Activated CD4-positive, alpha-beta T cell treated with anti-CD3 and anti-CD28 coated beads for 48 hours (primary cell): ENCODE measurements at regions not wholly inside any gene's neighbourhood (a gene's known extent, or its start where the extent isn't known, plus 50 kb on each side); places are given as distances from the start of the nearest gene placed in this dataset.

Experiments used
- DNase-seq: peaks from one replicate; pipeline ENCODE4 v3.0.0-alpha.2; 2020

DNA sequence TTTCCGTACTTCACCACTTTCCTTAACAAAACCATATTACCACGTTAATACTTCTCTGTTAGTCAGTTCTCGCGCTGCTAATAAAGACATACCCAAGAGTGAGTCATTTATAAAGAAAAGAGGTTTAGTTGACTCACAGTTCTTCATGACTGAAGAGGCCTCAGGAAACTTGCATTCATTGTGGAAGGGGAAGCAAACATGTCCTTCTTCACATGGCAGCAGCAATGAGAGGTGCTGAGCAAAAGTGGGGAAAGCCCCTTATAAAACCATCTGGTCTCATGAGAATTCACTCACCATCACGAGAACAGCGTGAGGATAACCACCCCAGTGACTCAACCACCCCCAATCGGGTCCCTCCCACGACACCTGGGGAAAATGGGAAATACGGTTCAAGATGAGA, 289.8 kb upstream of the CLNK start:
- no peak for DNase-seq

DNA sequence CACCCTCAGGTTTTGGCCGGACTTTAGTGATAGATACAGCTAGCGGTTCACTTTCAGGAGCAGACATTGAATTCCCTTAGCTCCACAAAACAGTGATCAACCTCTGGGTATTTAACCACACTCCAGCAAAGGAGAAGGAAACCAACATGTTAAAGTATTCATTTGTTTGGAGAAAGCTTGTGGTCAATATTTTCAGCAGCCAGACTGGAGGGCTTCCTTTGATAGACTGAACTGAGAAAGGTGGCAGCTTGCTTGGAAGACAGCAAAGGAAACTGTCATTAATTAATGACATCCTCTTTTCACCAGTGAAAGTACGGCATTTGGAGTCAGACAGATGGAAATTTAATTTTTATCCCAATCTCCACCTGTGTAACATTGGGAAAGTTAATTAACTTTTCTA, 289.1 kb upstream of the CLNK start:
- no peak for DNase-seq

DNA sequence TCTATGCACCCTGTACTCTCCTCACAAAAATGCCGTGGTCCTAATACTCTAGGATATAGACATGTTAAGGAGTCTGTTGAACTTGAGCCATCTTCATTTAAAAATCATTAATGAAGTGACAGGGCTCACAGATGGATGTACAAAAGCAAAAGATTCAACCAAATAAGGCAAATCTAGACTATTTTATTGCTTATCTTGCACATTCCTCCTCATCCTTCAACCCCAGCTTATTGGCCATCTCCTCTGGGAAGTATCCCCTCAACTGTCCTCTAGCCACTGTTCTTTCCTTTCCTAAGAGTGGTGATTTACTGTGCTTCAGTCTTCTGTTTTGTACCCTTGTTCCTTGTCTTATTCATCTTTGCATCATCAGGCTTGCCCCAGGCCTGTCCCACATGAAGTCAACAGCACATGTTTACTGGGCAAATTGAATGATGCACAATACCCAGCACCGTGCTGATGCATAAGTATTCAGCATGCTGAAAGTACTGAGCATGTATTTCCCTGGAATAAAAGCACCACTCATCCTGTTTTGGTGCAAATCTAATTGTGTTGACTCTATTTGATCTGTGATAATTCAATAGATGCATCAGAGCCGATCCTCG, 287.3 kb upstream of the CLNK start:
- DNase-seq = no peak

DNA sequence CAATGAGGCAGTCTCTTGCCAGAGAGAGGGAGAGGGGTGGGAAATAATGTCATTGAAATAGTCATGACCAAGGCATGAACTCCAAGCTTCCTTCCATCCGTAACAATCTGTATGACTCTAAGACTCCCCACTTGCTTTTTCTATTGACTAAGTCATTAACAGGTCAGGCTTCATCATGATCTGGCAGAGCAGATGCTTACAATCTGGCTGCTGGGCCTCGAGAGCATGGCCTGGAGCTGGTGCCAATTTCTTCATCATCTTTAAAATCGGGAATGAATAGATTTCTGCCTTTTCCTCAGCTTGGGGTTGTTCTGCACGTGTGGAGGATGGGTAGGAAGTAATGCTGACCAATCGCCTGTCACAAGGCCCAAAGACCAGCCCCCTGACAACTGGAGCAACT, 280.6 kb upstream of the CLNK start:
- no peak for DNase-seq

DNA sequence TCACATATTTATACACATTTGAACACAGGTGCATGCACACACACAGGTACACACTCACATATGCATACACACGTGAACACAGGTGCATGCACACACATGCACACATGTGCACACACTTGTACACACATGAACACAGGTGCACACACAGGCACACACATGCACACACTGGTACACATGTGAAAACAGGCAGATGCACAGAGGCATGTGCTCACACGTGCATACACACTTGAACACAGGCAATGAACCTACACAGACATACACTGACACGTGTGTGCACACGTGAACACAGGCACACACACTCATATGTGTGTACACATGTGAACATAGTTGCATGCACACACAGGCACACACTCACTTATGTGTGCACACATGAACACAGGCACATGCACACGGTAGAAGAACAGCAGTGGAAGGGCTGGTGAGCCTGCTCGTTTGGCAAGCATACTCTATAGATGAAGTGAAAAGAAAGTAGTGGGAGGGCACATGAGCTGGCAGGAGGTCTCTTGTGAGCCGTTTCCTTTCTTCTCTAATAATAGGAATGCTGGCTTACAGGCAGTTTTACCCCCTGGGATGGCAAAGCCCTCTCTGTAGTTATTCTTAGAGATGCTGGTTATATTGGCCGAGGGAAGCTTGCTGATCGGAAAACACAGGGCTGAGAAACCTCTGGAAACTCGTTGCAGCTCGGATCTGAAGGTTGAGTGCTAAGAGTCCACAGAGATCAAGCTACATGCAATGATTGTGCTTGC, 279.6 kb upstream of the CLNK start:
- no peak for DNase-seq

DNA sequence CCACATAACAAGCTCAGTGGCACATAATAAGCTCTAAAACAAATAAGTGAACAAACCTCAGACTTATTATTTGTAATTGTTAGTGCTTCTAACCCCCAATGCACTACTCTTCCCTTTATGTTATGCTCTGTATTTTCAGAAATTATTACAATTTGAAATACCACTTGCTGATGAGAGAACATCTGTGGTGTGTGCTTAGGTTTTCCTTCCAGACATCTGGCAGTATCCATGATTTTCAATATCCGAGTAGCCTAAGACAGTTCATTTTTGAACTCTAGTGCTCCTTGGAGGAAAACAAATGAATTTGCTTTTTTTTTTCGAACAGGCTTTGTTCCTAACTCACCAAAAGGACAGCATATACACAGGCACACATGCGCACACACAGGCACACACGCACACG, 278.7 kb upstream of the CLNK start:
- DNase-seq = no peak

DNA sequence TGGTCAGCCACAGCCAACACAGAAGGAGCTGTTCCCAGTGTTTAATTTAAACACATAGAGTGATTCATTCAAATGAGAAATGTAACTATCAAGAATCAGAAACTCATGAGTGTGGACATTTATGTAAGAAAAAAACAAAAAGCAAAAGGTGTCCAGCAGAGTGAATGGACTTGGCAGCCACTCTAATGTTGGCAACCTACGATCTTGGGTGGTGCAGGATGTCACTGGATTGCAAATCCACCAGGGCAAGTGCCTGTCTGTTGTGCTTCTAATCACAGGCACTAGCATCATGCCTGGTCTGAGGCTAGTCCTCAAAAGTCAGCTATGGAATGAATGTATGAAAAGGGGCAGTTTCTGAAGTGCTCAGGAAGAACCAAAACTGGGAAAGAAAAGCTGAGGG, 277.7 kb upstream of the CLNK start:
- no peak for DNase-seq

DNA sequence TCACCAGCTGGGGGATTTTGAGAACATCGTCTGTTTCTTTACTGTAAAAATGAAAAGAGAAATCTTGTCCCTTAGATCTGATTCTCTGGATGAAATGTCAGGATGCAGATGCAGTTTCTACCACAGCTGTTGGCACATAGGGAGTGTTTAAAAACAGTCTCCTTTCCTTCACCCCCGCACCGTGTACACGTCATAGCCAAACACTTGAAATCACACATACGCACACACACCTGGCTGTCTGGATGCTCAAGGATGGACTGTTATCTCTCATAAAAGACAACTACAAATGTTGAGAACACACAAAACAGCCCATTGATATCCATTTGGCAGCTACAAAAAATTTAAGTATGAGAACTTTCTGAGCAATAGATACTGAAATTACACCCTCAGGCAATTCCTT, 275.8 kb upstream of the CLNK start:
- DNase-seq = no peak

DNA sequence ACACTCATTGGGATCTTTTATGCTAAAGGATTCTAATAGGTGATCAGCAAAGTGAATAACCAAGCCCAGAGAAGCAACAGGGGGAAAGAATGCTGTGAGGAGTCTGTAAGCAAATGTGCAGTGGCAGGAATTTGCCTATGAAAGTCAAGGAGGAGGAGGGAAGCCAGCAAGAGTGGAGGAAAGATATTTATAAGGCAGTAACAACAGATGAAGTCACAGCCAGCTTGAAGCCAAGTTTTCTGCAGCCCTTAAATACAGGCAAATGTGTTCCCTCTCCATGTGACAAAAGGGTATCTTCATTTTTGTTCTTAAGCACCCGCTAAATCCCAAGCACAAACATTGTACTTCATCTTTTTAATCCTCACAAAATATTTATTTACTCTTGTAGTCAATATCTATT, 275.0 kb upstream of the CLNK start:
- DNase-seq = no peak

DNA sequence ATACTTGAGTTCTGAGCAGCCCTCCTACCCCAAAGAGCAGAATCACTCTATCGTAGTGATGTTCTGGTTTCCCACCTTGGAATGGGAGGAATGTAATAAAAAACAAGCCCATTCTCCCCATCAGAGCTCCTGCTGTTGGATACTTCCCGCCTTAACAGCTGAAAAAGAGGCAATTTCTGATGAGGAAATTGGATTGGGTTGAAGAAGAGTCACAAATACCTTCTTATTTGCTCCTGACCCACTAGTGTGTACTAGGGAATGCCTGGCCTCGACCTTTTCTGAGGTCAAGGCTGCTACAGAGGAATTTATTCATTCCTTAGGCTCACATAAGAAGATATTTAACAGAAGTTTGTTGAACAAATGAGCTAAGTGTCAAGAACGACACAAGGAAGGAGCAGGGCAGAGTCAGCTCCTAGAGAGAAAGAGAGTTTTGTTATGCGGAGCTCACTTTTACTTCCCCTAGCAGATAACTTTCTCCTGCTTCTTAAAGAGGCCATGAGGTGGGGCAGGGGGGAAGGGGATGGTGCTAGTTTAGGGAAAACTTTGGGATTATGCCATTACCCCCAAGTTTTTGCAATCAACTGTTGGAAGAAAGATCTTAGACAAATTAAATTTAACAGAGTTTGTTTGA, 273.8 kb upstream of the CLNK start:
- no peak for DNase-seq

DNA sequence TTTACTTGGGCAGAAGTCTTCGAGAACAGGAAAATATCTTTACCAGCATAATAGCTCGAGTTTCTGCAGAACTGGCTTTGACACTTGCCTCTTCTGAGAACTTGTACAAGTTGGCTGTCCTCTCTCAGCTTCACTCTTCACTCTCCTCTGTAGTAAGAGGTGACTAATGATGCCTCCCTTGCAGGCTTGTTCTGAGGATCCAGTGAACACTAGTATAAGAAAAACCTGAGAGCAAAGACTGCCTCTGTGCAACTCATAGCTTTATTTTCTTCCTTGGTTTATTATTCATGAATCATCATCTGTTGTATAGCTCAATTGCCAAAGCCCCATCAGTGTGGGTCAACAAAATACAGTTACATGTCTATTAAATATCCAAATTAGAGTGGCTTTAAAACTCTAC, 266.7 kb upstream of the CLNK start:
- DNase-seq = no peak

DNA sequence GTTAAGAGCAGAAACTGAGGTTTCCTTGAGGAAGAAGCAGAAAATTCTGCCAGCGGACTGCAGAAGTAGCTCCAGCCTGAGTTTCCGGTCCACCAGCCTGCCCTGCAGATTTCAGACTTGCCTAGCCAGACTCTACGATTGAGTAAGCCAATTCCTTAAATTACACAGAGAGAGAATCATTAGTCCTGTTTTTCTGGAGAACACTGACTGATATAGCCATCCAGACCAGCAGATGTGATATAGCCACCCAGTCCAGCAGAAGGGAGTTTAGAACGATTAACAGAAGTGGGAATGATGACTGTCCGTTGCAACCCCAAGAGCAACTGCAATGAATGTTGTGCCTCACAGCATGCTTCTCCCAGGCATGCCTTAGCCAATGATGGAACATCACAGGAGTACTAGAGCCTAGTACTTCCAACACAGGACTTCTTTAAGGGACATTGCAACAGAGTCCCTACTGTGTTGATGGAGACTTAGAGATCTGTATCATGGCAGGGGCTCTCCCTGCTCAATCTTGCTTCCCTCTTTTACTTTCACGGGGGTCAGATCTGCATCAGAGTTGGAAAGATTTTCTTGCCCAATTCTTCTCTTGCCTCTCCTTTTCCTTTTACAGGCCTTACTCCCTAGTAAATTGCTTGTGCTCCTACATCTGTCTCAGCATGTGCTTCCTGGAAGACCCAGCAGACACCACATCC, 264.6 kb upstream of the CLNK start:
- no peak for DNase-seq

DNA sequence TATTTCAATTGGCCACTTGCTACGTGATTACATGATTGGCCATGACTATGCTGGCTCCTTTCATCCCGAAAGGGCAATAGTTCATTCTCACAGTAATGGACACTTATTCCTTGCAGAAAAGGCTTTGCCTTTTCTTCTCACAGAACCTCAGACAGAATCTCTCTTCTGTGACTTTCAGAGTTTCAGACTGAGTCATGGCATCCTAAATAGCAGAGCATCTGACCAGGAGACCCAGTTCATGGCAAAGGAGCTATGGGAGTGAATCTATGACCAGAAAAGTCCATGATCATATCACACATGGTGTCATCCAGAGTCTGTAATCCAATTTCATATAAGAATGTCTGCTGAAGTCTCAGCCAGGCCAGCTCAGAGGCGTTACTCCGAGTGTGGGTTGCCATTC, 263.3 kb upstream of the CLNK start:
- DNase-seq = no peak

DNA sequence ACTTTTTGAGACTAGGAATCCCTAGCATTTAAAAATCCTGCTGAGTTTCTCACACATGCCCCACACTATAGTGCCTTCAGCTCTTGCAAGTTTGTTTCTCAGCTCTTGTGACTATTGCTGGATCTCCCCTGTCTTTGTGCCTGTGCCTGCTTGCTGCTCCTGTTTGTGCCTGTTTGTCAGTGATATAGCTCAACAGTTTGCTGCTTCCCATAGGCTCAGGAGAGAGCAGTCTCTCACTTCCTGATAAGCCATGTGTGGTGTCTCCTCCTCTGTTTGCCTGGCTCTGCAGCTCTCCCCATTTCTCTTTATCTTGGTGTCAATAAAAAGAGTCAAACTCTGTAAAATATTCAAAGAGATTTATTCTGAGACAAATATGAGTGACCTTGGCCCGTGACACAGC, 259.8 kb upstream of the CLNK start:
- no peak for DNase-seq

DNA sequence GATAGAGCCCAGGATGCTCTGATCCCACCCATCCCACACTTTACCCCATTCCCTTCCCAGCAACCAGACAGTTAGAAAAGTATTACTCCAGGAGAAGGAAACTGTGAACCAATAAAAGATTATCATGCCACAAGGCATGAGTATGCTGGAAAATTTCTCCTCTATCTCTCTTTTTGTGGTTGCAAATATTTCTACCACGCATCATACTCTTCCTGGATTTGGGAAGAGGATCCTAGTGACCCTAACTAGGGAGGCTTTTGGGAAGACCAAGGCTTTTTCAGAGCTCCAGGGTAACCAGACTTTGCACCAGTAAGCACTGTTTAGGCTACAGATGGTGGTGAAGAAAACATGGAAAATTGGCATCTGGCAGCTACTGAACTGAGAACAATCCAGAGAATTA, 257.6 kb upstream of the CLNK start:
- no peak for DNase-seq

DNA sequence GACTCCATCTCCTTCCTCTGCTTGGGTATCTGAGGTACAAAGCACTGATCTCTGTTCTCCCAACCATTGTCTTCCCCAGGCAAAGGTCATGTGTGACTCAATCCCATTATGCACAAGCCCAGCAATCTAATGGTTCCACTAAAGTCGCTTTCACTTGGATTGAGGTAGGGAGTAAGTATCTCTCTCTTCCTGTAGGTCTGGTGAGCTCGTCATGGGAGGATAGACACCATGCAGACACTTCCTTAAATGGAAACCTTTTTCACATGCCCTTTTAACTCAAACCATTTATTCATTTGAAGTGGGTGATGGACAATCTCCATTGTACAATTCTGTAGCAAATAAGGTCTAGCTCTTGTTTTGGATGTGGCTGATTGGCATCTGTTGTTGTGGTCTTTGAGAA, 245.2 kb upstream of the CLNK start:
- no peak for DNase-seq

DNA sequence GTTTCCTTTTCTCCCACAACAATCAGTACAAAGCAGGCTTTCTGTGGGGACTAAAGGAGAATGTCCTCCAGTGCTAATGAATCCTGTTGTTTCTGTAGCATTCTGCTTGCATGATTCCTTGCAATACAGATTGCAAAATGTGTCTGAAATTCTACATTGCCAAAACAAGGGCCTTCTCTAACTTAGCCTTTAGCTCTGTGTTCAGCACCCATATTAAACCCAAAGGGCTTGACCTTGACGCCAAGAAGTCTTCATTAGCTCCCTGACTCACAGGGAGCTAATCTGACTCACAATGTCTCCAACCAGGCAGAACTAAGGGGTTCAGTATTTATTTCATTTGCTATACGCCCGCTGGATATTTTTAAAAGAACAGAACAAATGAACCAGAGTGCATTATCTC, 241.4 kb upstream of the CLNK start:
- DNase-seq = no peak

DNA sequence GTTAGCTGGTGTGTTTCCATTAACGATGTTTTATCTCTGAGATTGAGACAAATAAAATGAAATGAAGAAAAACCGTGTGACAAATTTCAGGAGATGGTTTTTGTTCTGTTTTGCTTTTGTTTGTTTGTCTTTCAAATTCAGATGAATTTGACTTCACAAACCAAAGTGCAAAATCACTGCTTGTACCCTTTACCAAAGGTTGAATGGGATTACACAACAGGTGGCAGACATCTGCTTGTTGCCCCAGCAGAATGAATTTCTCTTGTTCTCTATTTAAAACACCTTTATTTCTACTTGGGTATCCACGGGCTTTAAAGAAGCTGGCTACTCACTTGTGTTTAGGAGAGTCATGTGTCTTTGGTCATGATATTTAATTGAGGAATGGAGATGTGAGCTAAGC, 239.7 kb upstream of the CLNK start:
- DNase-seq = no peak

DNA sequence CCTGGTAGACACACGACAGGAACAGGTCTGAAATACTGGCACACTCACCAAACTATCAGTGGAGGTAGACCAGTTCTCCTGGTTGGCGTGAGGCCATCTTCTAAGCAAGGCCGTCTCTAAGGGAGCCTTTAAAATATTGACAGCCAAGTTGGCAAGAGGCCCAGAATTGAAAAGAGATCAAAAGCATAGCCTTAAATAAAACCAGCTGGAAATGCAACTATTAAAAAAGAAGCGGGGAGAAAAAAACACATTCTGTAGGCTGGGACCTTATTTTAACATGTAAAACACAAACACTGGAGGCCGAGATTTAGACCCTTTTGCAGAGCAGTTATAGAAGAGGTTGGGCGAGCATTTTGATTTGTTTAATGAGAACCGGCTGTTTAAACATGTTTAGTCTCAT, 233.0 kb upstream of the CLNK start:
- DNase-seq = no peak

DNA sequence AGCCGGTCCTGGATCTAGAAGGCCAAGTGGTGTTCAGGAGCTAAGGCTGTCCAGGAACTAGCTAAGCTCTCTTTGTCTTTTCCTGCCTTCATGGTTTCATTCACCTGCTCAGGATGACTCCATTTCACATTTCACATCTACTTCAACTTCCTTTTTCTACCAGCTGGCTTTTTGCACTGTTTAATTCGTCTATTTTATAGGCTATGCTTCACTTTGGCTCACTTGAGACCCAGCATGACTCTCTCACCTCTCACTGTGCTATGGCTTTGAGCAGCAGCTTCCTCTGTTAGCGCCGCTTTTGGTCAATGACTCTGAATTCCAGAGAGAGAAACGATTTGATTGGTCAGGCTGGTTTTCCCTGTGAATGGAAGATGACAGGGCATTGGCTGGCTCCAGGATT, 213.5 kb upstream of the CLNK start:
- no peak for DNase-seq

DNA sequence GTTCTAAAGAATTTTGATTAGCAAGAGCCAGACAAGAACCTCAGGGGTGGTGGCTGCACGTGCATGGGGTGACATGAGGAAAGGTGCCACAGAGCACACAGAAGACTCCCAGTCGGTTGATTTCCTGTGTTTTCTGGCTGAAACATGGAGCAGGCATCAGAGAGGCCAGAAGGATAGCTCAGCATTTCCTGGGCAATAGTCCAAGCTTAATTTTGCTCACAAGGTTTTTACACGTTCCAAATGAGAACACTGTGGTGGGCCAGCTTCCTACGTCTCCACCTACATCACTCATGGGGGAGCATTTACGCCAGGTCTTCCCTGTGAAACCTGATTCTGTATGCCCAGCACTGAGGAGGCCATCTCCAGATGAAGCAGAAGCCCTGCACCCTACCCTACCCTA, 212.5 kb upstream of the CLNK start:
- no peak for DNase-seq

DNA sequence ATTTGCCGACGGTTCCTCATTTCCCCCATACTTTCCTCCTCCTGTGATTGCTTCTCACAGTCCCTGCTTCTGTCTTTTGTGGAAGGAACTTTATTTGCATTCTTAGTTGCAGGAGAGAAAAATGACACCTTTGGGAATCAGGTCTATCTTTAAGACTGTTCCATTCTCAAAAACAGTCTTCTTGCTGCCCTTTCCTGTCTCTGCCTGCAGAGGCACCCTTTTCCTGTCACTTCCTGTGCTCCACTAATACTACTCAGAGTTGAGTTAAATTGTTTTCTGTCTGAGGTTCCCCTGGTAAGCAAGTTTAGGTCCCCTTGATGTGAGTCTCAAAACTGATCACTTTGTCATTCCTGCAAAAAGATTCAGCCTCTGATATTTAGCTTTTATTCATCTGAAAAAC, 208.8 kb upstream of the CLNK start:
- no peak for DNase-seq

DNA sequence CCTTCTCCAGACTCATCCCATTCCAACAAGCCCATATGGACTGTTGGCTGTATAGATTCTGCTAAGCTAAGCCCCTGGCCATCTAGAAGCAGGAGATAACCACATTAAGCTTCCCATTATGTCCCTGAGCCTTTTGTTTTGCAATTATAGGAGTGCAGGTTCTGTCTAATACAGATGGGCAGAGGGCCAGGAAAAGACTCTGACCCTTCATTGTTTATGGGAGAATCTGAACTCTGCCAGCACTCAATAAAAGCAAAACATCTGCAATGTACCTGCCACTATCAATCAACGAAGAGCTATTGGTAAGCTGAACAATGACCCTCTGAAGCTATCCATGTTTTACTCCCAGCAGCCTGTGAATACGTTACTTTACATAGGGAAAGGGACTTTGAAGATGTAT, 207.3 kb upstream of the CLNK start:
- no peak for DNase-seq

DNA sequence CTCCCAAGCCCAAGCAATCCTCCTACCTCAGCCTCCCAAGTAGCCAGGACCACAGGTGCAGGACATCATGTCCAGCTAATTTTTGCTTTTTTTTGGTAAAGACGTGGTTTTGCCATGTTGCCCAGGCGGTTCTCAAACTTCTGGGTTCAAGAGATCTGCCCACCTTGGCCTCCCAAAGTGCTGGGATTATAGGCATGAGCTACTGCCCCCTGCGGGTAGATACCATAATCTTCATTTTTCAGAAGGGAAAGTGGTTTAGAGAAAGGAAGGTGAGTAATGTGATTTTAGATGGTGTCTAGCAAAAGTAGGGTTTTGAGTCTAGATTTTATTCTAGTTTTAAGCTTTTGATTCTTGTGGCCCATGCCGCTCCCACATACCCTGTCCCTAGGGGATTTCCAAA, 205.3 kb upstream of the CLNK start:
- no peak for DNase-seq
